Adipose tissue (tissue), 3 donors: ENCODE measurements at regions not wholly inside any gene's neighbourhood (a gene's known extent, or its start where the extent isn't known, plus 50 kb on each side); places are given as distances from the start of the nearest gene placed in this dataset.

Source experiments
- H3K27ac ChIP-seq: one replicate; pipeline ENCODE4 v1.5.1; 2013; ENCODE audit warnings: low read depth, low read length
- WGBS, 3 donors: extraction: QIAGEN DNeasy Blood & Tissue Kit; methylation state at CpG; one replicate each; pipeline ENCODE4 v1.1.7; 2013; 5-methylcytosine and 5-hydroxymethylcytosine counted together
- donor health status: healthy with polysubstance abuse.
- donor health status: Bipolar disorder and iron deficiency.
- donor health status: healthy.

GRCh38 chr22:27148886-27149470, 491.6 kb downstream of the MIAT start:
- H3K27ac ChIP-seq = no peak overlapping the region
- WGBS, 3 donors = 93 to 96% (median 94%) methylated on average over 8 of the region's 8 CpGs

- 28 to 58% (median 33%) methylated on average over 12 of the region's 12 CpGs for WGBS, 3 donors
- no peak overlapping the region for H3K27ac ChIP-seq
These were observed 492.6 kb downstream of the MIAT start for GRCh38 chr22:27149921-27150543.

GRCh38 chr22:27150544-27150941, 493.2 kb downstream of the MIAT start:
- no peak overlapping the region for H3K27ac ChIP-seq
- 26 to 66% (median 27%) methylated on average over 8 of the region's 8 CpGs for WGBS, 3 donors

- WGBS, 3 donors = 56 to 79% (median 70%) methylated on average over 2 of the region's 2 CpGs
- H3K27ac ChIP-seq = no peak overlapping the region
These were observed 494.0 kb downstream of the MIAT start for GRCh38 chr22:27151407-27151806.

GRCh38 chr22:27152033-27152432, 494.6 kb downstream of the MIAT start:
- H3K27ac ChIP-seq = no peak overlapping the region
- WGBS, 3 donors = 78 to 80% (median 79%) methylated on average over 2 of the region's 2 CpGs

- 70 to 83% (median 76%) methylated on average over 2 of the region's 2 CpGs for WGBS, 3 donors
These were observed 495.5 kb downstream of the MIAT start for GRCh38 chr22:27152883-27153282.

GRCh38 chr22:27153386-27153785, 496.0 kb downstream of the MIAT start:
- 94 to 96% (median 95%) methylated on average over 4 of the region's 4 CpGs for WGBS, 3 donors
- no peak overlapping the region for H3K27ac ChIP-seq

More at GRCh38 chr22:27152883-27153282, 495.5 kb downstream of the MIAT start:
- H3K27ac ChIP-seq = no peak overlapping the region

GRCh38 chr22:27154717-27155116, 497.3 kb downstream of the MIAT start:
- no peak overlapping the region for H3K27ac ChIP-seq
- 28 to 46% (median 43%) methylated on average over 12 of the region's 12 CpGs for WGBS, 3 donors

- no peak overlapping the region for H3K27ac ChIP-seq
These were observed 499.6 kb downstream of the MIAT start for GRCh38 chr22:27156821-27157489.

GRCh38 chr22:27157666-27158370, 500.4 kb downstream of the MIAT start:
- no peak overlapping the region for H3K27ac ChIP-seq
- WGBS, 3 donors = 63 to 72% (median 68%) methylated on average over 13 of the region's 13 CpGs

More at GRCh38 chr22:27156821-27157489, 499.6 kb downstream of the MIAT start:
- 93 to 95% (median 93%) methylated on average over 8 of the region's 8 CpGs for WGBS, 3 donors

GRCh38 chr22:27159016-27159415, 501.6 kb downstream of the MIAT start:
- 84 to 91% (median 88%) methylated on average over 8 of the region's 8 CpGs for WGBS, 3 donors
- H3K27ac ChIP-seq = no peak overlapping the region

- WGBS, 3 donors = 87 to 89% (median 89%) methylated on average over 10 of the region's 10 CpGs
- H3K27ac ChIP-seq = no peak overlapping the region
These were observed 502.4 kb downstream of the MIAT start for GRCh38 chr22:27159716-27160295.

- 41 to 82% (median 76%) methylated on average over 6 of the region's 6 CpGs for WGBS, 3 donors
- H3K27ac ChIP-seq = no peak overlapping the region
These were observed 506.1 kb downstream of the MIAT start for GRCh38 chr22:27163162-27164137.

- WGBS, 3 donors = 74 to 84% (median 83%) methylated on average over 5 of the region's 5 CpGs
- H3K27ac ChIP-seq = no peak overlapping the region
These were observed 507.6 kb downstream of the MIAT start for GRCh38 chr22:27164781-27165503.

- no peak overlapping the region for H3K27ac ChIP-seq
- 66 to 87% (median 73%) methylated on average over 3 of the region's 3 CpGs for WGBS, 3 donors
These were observed 511.3 kb downstream of the MIAT start for GRCh38 chr22:27168681-27169080.

- no peak overlapping the region for H3K27ac ChIP-seq
These were observed 513.1 kb downstream of the MIAT start for GRCh38 chr22:27170491-27170890.

GRCh38 chr22:27171212-27171611, 513.8 kb downstream of the MIAT start:
- WGBS, 3 donors = 94 to 96% (median 94%) methylated on average over 2 of the region's 2 CpGs

More at GRCh38 chr22:27170491-27170890, 513.1 kb downstream of the MIAT start:
- WGBS, 3 donors = 32 to 61% (median 49%) methylated on average over 4 of the region's 4 CpGs

More at GRCh38 chr22:27171212-27171611, 513.8 kb downstream of the MIAT start:
- no peak overlapping the region for H3K27ac ChIP-seq
